Stomach (tissue), 4 donors: ENCODE measurements at regions not wholly inside any gene's neighbourhood (a gene's known extent, or its start where the extent isn't known, plus 50 kb on each side); places are given as distances from the start of the nearest gene placed in this dataset.

ENCODE experiments used
- POLR2A ChIP-seq, 4 donors: fragments of 450-650 bp; IDR thresholded peaks; one replicate each; pipeline ENCODE4 v1.6.1; 2016; ENCODE audit warnings: antibody characterized with exemption in 4 of 4, control low read depth in 2 of 4, mild to moderate bottlenecking in 1 of 4, moderate library complexity in 1 of 4
- POLR2AphosphoS5 ChIP-seq, 3 donors: sonication (generic); formaldehyde crosslinking; IDR thresholded peaks; one replicate each; pipeline ENCODE4 v1.6.1; 2016; ENCODE audit warnings: antibody characterized with exemption in 3 of 3
- TF ChIP-seq, protein P1 (sequence below), 7 experiments: fragments of 450-650 bp in 4 of 7; fragments of 200-600 bp in 3 of 7; sonication (generic) in 3 of 7; IDR thresholded peaks; one replicate each; pipeline ENCODE4 v1.5.1; 2016 to 2019; ENCODE audit warnings: antibody characterized with exemption in 7 of 7, control low read depth in 2 of 7, mild to moderate bottlenecking in 1 of 7

DNA sequence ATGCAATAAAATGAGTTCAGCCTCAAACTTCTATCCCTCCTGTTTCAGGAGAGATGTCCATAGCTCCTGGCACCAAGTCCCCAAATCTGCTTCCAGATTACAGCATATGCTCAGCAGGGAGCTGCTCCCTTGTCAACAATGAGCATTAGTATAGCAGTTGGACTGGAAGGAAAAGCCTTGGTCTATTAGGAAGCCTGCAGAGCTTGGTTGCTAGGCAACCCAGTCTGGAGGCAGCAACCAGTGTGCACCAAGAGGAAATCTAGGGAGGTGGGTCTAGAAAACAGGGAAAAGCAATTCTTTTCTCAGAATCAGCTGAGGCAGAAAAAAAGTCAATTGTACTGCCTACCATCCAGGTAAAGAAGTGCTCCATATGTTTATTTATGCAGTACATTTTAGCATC is 229.5 kb upstream of the NMUR2 start:
- TF ChIP-seq POLR2A (IDR thresholded peaks at IDR 0.05) (no peak), POLR2AphosphoS5 (IDR thresholded peaks at IDR 0.05) (no peak)
- TF ChIP-seq, protein P1, sequence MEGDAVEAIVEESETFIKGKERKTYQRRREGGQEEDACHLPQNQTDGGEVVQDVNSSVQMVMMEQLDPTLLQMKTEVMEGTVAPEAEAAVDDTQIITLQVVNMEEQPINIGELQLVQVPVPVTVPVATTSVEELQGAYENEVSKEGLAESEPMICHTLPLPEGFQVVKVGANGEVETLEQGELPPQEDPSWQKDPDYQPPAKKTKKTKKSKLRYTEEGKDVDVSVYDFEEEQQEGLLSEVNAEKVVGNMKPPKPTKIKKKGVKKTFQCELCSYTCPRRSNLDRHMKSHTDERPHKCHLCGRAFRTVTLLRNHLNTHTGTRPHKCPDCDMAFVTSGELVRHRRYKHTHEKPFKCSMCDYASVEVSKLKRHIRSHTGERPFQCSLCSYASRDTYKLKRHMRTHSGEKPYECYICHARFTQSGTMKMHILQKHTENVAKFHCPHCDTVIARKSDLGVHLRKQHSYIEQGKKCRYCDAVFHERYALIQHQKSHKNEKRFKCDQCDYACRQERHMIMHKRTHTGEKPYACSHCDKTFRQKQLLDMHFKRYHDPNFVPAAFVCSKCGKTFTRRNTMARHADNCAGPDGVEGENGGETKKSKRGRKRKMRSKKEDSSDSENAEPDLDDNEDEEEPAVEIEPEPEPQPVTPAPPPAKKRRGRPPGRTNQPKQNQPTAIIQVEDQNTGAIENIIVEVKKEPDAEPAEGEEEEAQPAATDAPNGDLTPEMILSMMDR (IDR thresholded peaks at IDR 0.05): no peak
